Fibroblast of lung (primary cell): ENCODE measurements at regions not wholly inside any gene's neighbourhood (a gene's known extent, or its start where the extent isn't known, plus 50 kb on each side); places are given as distances from the start of the nearest gene placed in this dataset.
"Not testable (repeated sequence)": the region's sequence is repeated elsewhere in the genome, so short reads cannot be mapped to it uniquely, and the experiment has no call there.

Experiments used
- DNase-seq, 2 donors: peaks; one replicate each; pipeline versions ENCODE4 v3.0.0 to v3.0.0-alpha.2; 2010; ENCODE audit warnings: low read depth in 2 of 2
- H2AFZ ChIP-seq: 2 replicates; pipeline ENCODE4 v1.5.1; 2012; ENCODE audit warnings: low read length, control low read depth, inconsistent platforms
- H3K27ac ChIP-seq: 2 replicates; pipeline ENCODE4 v1.5.1; 2011; ENCODE audit warnings: low read length, control low read depth; ENCODE audit not compliant: insufficient read depth
- H3K27me3 ChIP-seq: 2 replicates; pipeline ENCODE4 v1.5.1; 2011; ENCODE audit warnings: mild to moderate bottlenecking, low read length; ENCODE audit not compliant: control insufficient read depth, insufficient read depth
- H3K36me3 ChIP-seq: 2 replicates; pipeline ENCODE4 v1.5.1; 2011; ENCODE audit warnings: low read length; ENCODE audit not compliant: control insufficient read depth, insufficient read depth
- H3K4me1 ChIP-seq: 2 replicates; pipeline ENCODE4 v1.5.1; 2011; ENCODE audit warnings: low read length; ENCODE audit not compliant: control insufficient read depth, insufficient read depth; ENCODE audit errors: extremely low read depth
- H3K4me2 ChIP-seq: 2 replicates; pipeline ENCODE4 v1.5.1; 2011; ENCODE audit warnings: low read length, control low read depth; ENCODE audit not compliant: insufficient read depth; ENCODE audit errors: extremely low read depth
- H3K4me3 ChIP-seq, 4 experiments: fragments of 200-600 bp in 1 of 4; sonication (generic) in 1 of 4; replicated peaks in 1 of 4; 2 replicates each; pipeline ENCODE4 v1.5.1; 2011 to 2016; ENCODE audit warnings: low read length in 4 of 4, low read depth in 3 of 4, mild to moderate bottlenecking in 3 of 4, control low read depth in 2 of 4, inconsistent platforms in 1 of 4, mixed read lengths in 1 of 4; ENCODE audit not compliant: insufficient read depth in 1 of 4; ENCODE audit errors: control extremely low read depth in 1 of 4
- H3K79me2 ChIP-seq: 2 replicates; pipeline ENCODE4 v1.5.1; 2012; ENCODE audit warnings: mild to moderate bottlenecking, low read length, inconsistent platforms; ENCODE audit not compliant: control insufficient read depth, insufficient read depth
- H3K9ac ChIP-seq: 2 replicates; pipeline ENCODE4 v1.5.1; 2011; ENCODE audit warnings: mild to moderate bottlenecking, low read length, control low read depth; ENCODE audit not compliant: insufficient read depth
- H3K9me3 ChIP-seq: 2 replicates; pipeline ENCODE4 v1.5.1; 2012; ENCODE audit warnings: low read depth, low read length; ENCODE audit not compliant: control insufficient read depth, insufficient read depth
- H4K20me1 ChIP-seq: 2 replicates; pipeline ENCODE4 v1.5.1; 2011; ENCODE audit warnings: low read length; ENCODE audit not compliant: control insufficient read depth, insufficient read depth; ENCODE audit errors: extremely low read depth
- CTCF ChIP-seq, 2 donors: IDR thresholded peaks in 1 of 2; conservative IDR thresholded peaks in 1 of 2; 1 replicate in 1 of 2; 2 replicates in 1 of 2; pipeline ENCODE4 v1.5.1; 2011 to 2012; ENCODE audit warnings: low read length in 2 of 2, control low read depth in 1 of 2, inconsistent platforms in 1 of 2, low read depth in 1 of 2, mild to moderate bottlenecking in 1 of 2
- EZH2 ChIP-seq: IDR thresholded peaks from 2 replicates; pipeline ENCODE4 v1.5.1; 2012; ENCODE audit warnings: low read length, control low read depth, mild to moderate bottlenecking; ENCODE audit errors: missing control alignments

GRCh38 chr4:14410516-14410915 is 591.8 kb upstream of the CPEB2 start:
- Histone ChIP-seq H3K4me3 (no peak overlapping the region), H3K36me3 (no peaks in the 10 kb centered on the region), H4K20me1 (no peaks in the 10 kb centered on the region), H3K4me1 (no peaks in the 10 kb centered on the region), H3K27me3 (no peaks in the 10 kb centered on the region), H2AFZ (no peak overlapping the region), H3K27ac (no peak overlapping the region), H3K79me2 (no peaks in the 10 kb centered on the region), H3K9ac (no peak overlapping the region), H3K9me3 (no peaks in the 10 kb centered on the region), H3K4me2 (no peak overlapping the region)
- TF ChIP-seq CTCF (conservative IDR thresholded peaks at IDR 0.05 in 1 of 2, IDR thresholded peaks at IDR 0.05 in 1 of 2; ENCODE audit: low read depth in 1 of 2, low read length in 2 of 2): no peak
- no peak for TF ChIP-seq EZH2
- DNase-seq: no peak

- Histone ChIP-seq H3K36me3 (no peaks in the 10 kb centered on the region), H3K9me3 (no peaks in the 10 kb centered on the region), H3K27ac (no peak overlapping the region), H2AFZ (no peak overlapping the region), H3K27me3 (no peaks in the 10 kb centered on the region), H4K20me1 (no peaks in the 10 kb centered on the region), H3K4me3 (no peak overlapping the region), H3K9ac (no peak overlapping the region), H3K79me2 (no peaks in the 10 kb centered on the region), H3K4me2 (no peak overlapping the region), H3K4me1 (no peaks in the 10 kb centered on the region)
- no peak for TF ChIP-seq EZH2
- TF ChIP-seq CTCF (conservative IDR thresholded peaks at IDR 0.05 in 1 of 2, IDR thresholded peaks at IDR 0.05 in 1 of 2; ENCODE audit: low read depth in 1 of 2, low read length in 2 of 2): no peak
- peak; percentile 26 to 59 for DNase-seq
Measured at GRCh38 chr4:14415146-14415545, 587.1 kb upstream of the CPEB2 start.

GRCh38 chr4:14419516-14419915 is 582.8 kb upstream of the CPEB2 start:
- Histone ChIP-seq H3K4me3 (no peak overlapping the region), H2AFZ (no peak overlapping the region), H3K36me3 (no peaks in the 10 kb centered on the region), H3K4me2 (no peak overlapping the region), H3K4me1 (no peaks in the 10 kb centered on the region), H3K27ac (no peak overlapping the region), H4K20me1 (no peaks in the 10 kb centered on the region), H3K9ac (no peak overlapping the region), H3K27me3 (no peaks in the 10 kb centered on the region), H3K9me3 (no peaks in the 10 kb centered on the region), H3K79me2 (no peaks in the 10 kb centered on the region)
- no peak for DNase-seq
- TF ChIP-seq CTCF (conservative IDR thresholded peaks at IDR 0.05 in 1 of 2, IDR thresholded peaks at IDR 0.05 in 1 of 2; ENCODE audit: low read depth in 1 of 2, low read length in 2 of 2): no peak
- TF ChIP-seq EZH2: no peak

- H3K4me3 ChIP-seq, H3K4me2 ChIP-seq: not testable (repeated sequence)
Measured at GRCh38 chr4:14426297-14426696, 576.0 kb upstream of the CPEB2 start.

More at GRCh38 chr4:14426297-14426696, 576.0 kb upstream of the CPEB2 start:
- not testable (repeated sequence) for H3K9ac ChIP-seq, H3K9me3 ChIP-seq, H3K27me3 ChIP-seq, H3K27ac ChIP-seq, H4K20me1 ChIP-seq, H2AFZ ChIP-seq, H3K4me1 ChIP-seq, H3K79me2 ChIP-seq, H3K36me3 ChIP-seq, DNase-seq
